IMR-90 (cell line): ENCODE measurements at regions not wholly inside any gene's neighbourhood (a gene's known extent, or its start where the extent isn't known, plus 50 kb on each side); places are given as distances from the start of the nearest gene placed in this dataset.

Experiments used
- BHLHE40 ChIP-seq: fragments of 150-350 bp; IDR thresholded peaks from 2 replicates; pipeline ENCODE4 v1.6.1; 2016; ENCODE audit warnings: mild to moderate bottlenecking, low read depth, low read length
- CHD1 ChIP-seq: IDR thresholded peaks from 2 replicates; pipeline ENCODE4 v1.6.1; 2012; ENCODE audit warnings: low read depth, low read length, improper control_type of control experiment
- CTCF ChIP-seq: conservative IDR thresholded peaks from 2 replicates; pipeline ENCODE4 v1.5.1; 2012; ENCODE audit warnings: mild to moderate bottlenecking, low read depth, low read length, improper control_type of control experiment
- FOS ChIP-seq: fragments of 150-350 bp; IDR thresholded peaks from 2 replicates; pipeline ENCODE4 v1.6.1; 2016; ENCODE audit warnings: low read depth, low read length
- MAFK ChIP-seq: IDR thresholded peaks from 2 replicates; pipeline ENCODE4 v1.6.1; 2012; ENCODE audit warnings: low read depth, low read length, improper control_type of control experiment
- MXI1 ChIP-seq: IDR thresholded peaks from 2 replicates; pipeline ENCODE4 v1.6.1; 2012; ENCODE audit warnings: low read depth, mild to moderate bottlenecking, low read length, moderate library complexity, borderline replicate concordance
- POLR2A ChIP-seq: IDR thresholded peaks from 2 replicates; pipeline ENCODE4 v1.6.1; 2012; ENCODE audit warnings: mild to moderate bottlenecking, low read depth, low read length
- RCOR1 ChIP-seq: IDR thresholded peaks from 2 replicates; pipeline ENCODE4 v1.6.1; 2012; ENCODE audit warnings: mild to moderate bottlenecking, low read length, improper control_type of control experiment; ENCODE audit not compliant: insufficient replicate concordance
- USF2 ChIP-seq: fragments of 150-350 bp; IDR thresholded peaks from 2 replicates; pipeline ENCODE4 v1.6.1; 2017; ENCODE audit warnings: mild to moderate bottlenecking, antibody characterized with exemption, low read length, low read depth

GRCh38 chr12:73424484-73424883 is 1113.2 kb upstream of the ATXN7L3B start:
- TF ChIP-seq POLR2A = no peak
- TF ChIP-seq MXI1 = no peak
- no peak for TF ChIP-seq CTCF
- TF ChIP-seq USF2 = no peak
- no peak for TF ChIP-seq MAFK
- TF ChIP-seq FOS = no peak
- no peak for TF ChIP-seq RCOR1
- TF ChIP-seq CHD1 = no peak
- TF ChIP-seq BHLHE40 = no peak
